Right renal cortex interstitium (tissue), 3 donors: ENCODE measurements at regions not wholly inside any gene's neighbourhood (a gene's known extent, or its start where the extent isn't known, plus 50 kb on each side); places are given as distances from the start of the nearest gene placed in this dataset.

Experiments used
- DNase-seq, 3 donors: peaks; one replicate each; pipeline ENCODE4 v3.0.0-alpha.2; 2013; ENCODE audit warnings: low read depth in 3 of 3, low spot score in 2 of 3

DNA sequence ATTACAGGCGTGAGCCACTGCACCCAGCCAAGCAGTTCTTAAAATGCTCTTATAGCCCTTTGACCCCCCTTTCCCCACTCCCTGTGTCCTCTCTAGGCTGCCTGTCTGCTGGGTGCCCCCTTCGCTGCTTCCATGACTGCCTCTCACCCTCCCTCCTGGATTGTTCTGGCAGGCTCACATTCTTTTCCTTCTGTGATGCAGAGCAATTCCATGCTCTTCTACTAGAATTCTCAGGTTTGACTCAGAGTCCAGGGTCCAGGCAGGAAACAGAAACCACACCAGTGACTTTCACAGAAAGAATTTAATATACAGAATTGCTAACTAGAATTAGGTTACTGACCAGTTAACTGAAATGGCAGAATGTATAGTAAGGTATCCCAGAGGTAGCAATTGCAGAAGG is 244.8 kb downstream of the BAMBI start:
- no peak for DNase-seq

DNA sequence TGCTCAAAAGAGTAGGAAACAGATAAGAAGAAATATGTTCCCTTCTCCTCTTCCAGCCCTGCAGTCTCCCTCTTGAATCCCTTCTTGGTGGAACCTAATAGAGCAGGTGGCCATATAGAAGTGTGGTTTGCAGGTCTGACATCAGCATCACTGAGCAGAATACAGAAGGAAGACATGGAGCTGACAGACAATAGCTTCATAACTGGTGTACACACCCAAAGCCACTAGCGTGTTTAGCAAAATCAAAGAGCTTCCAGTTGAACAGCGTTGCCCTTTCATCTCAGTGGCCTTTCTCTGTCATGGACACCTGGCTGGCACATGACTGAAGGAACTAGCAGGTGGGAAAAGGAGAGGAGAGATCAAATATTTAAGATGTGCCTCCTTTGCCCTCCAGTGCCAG is 245.5 kb downstream of the BAMBI start:
- DNase-seq = no peak

DNA sequence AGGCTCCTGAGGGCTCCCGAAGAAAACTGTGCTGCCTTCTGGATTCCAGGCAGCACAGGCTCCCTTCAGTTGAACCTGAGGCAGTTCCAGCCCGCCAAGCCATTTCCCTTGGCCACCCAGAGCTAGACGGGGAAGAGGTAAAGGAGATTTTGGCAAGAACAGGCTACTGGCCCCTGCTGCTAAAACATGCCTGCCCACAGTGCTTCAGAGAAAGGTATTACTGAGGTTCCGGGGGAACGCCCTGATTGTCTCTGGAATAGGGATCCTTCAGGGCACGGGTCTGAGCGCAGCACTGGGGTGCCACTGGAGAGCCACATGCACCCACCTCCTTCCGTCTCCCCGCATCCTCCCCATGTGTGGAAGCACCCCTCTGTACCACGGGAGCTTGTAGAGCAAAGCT is 247.4 kb downstream of the BAMBI start:
- no peak for DNase-seq

DNA sequence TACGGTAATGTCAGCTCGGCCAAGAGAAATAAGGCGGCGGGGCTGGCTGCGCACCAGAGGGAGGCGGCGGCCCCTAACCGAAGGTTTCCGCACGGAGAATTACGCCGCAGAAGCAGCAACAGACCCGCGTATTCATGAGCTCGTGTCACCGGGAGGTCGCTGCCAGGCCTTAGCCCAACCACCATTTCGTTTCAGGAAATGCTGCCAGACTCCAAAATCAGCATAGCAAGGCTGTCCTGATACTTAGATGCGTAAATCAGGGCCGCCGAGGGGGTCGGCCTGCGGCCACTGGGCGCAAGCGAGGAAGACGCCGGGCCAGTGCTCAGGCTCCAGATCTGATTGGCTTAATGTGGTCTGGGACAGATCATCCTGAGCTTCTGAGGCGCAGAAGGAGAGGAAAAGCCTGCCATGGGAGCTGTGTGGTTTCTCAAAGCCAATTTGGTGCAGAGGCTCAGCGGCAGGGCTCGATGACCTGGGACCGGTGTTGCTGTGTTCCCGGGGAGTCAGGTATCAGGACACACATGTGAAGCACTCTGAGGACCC is 247.9 kb downstream of the BAMBI start:
- peak in 1 of 3 donors; percentile 41 for DNase-seq

DNA sequence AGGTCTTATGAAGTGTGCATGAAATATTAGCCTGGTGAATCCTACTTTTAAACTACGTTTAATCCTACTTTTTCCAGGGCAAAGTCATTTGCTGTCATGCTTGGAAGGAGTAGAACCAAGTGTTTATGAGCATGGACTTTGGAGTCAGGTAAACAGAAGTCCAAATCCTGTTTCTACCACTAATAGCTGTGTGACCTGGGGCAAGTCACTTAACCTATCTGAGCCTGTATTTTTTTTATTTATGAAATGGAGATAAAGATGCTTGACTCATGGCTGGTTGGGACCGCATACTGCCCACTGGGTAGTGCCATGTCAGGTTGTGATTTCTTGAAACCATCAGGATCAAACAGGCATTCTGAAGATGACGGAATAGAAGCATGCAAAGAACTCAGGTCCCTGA is 249.6 kb downstream of the BAMBI start:
- DNase-seq = no peak

DNA sequence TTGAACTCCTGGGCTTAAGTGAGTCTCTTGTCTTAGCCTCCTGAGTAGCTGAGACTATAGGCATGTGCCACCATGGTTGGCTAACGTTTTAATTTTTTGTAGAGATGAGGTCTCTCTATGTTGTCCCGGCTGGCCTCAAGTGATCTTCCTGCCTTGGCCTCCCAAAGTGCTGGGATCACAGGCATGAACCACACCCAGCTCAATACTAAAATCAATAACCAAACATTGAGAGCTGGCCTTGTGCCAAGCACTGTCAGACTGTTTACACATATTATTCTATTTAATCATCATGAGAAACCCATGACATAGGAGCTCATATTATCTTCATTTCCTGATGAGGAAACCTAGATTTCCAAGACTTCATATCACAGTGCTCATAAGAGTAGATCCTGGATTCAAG is 251.2 kb downstream of the BAMBI start:
- no peak for DNase-seq

DNA sequence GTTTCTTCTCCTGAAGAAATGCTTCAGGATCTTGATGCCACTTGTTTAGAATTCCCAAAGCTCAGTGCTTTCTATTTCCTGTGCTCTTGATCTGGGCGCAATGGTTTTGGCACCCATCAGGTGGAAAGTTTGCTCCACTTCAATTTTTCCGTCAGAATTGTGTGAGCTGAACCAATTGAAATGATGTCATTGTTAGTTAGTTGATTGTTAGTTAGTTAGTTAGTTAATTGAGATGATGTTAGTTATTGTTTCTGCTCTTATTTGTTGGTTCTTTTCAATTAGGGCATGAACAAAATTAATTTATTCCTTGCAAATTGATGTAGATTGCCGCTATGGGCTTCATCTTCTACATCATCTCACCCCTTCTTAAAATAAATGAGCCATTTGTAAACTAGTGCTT is 252.6 kb downstream of the BAMBI start:
- DNase-seq = no peak

DNA sequence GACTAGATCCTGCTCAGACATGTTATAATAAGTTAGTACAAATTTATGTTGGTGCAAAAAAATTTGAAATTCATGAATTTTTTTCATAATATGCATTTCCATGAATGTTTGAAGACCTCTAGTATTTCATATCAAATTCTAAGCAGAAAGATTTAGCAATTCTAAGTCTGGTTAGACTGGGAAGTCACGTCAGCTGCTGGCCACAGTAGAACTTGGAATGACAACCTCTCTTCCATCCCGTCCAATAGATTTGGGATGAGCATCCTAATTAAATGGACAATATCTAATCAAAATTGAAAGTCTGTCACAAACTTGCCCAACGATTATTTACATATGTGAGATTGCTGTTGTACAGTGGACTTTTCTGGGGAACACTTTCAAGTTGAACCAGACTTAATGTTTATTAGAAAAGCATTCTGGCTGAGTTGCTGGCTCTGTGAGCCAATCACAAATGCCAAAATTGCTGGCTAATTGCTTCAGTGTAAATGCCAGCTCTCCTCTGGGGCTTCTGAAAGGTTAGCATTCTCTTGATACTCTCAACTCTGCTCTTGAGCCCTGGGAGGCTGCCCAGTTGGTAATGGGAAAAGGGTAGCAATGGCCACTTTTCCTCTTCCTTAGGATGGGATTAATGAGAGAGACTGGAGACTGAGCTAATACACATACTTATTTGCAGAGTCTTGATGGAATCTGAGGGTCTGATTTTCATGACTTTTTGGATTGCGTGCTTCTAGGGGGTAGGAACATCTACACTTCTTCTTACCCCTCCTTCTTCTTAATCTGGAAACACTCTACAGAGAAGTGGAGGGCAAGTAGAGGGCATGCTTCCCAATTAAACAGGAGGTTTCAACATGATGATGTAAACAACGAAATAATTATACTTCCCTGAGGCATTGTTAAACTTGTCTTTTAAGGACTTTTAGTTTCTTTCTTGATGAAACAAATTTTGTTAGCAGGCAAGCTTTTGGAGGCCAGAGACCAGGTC is 253.5 kb downstream of the BAMBI start:
- DNase-seq = no peak

GRCh38 chr10:28935061-28935460 is 257.7 kb downstream of the BAMBI start:
- DNase-seq = no peak

DNA sequence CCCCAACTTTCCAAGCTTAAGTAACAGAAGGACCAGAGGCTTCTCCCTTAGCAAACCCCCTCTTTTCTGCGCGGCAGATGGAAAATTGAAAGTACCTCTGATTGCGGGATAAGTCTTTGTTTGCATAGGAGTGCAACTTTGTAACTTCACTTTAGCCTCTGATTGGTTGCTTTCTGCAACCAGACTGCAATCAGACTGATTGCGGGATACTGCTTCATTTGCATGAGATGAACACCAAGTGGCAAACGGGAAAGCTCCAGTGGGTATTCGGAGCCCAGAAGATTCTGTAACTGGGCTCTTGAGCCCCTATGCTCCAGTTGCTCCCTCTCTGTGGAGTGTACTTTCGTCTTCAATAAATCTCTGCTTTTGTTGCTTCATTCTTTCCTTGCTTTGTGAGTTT is 260.6 kb downstream of the BAMBI start:
- DNase-seq = no peak

DNA sequence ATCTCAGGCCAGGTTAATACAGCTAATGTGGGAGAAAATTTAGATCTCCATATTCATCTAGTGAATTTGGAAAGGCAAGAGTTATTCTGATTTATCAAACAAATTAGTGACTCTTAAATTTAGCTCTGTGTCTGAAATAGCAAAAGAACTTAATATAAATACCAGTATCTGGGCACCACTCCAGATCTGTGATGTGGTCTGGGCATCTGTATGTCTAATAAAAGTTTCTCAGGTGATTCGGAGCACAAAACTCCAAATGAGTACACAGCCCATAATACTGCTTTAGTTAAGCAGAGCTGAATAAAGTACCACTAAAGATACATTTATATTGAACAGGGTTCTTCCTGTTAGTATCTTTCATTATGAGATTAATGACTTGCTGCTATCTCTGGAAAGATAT is 261.4 kb downstream of the BAMBI start:
- no peak for DNase-seq

DNA sequence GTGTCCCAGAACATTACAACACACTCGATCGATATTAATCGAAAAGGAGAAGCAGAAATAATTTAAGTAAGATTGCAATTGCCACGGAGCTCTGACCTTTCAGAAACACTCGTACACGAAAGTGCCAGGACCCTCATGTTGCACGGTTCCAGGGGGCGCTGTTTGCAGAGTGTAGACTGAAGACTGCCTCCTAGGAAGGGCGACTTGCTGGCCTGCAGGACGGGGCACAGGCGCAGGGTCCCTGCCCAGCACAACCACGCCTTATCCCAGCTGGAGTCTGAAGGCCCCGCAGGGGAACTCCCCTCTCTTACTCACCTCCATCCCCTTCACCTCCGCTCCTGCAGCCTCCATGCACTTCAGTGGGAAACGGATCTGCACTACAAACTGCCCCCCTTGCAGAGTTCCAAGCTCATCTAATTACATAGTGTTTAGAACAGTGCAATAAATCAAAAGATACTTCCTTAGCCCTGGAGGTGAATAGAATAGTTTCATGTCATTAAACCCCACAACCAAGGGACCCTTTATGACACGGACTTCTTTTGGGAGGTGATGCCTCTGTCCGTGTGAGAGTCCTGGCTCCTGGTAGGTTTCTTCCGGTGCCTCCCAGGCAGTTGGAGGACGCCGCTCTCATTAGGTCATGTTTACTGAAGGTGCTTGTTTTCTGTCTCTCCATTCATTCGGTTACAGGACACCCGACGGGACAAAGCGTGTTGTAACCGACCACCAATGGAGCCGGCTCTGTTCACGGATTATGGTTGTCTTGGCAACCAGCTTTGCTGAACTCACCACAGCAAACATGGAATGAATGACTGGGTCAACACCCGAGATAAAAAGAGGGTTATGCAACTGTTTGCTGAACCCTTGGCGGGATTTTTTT is 262.2 kb downstream of the BAMBI start:
- DNase-seq = peak; percentile 70 to 81 (median 74)

DNA sequence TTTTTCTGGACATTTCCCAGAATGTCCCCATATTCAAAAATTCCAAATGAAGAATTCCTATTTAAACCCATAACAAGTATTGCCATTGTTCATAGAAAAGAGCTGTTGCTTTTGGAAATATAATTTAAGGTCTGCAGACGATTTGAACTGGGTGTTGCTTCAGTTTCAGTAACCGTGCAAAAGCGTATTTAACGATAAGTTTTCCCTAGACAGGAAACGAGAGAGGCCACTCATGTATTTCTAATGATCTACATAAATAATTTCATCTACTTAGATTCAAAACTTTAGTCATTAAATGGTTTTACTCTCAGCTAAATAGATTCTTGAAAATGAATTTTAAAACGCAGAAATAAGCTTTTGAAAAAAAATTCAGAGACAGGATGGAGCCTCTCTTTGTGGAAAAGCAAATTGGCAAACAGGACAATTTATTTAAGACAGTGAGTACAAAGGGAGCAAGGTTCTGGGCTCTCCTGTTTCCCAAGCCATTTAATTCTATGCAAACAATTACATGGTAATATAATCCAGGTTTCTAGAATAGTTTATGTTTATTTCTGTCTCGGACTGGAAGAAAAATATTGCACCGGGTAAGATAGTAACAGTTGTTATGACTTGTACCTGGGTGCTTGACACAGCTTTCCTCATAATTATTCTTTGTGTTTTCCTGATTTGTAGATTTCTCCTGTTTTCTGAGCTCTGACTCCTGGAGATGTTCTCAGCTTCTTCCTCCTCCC is 263.0 kb downstream of the BAMBI start:
- DNase-seq = no peak

DNA sequence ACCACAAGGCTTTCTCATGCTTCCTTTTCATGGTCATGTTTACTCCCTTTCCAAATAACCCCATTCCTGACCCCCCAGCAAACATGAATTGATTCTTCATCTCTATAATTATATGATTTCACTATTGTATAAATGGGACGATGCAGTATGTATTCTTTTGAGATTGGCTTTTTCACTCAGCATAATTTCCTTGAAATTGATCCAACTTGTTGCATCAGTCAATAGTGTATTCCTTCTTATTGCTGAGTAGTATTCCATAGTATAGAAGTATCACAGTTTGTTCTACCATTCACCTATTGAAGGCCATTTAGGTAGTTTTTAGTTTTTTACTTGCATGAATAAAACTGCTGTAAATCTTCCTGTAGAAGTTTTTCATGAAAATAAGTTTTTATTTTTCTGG is 264.7 kb downstream of the BAMBI start:
- DNase-seq = no peak

GRCh38 chr10:28945959-28946358 is 268.6 kb downstream of the BAMBI start:
- DNase-seq = no peak

DNA sequence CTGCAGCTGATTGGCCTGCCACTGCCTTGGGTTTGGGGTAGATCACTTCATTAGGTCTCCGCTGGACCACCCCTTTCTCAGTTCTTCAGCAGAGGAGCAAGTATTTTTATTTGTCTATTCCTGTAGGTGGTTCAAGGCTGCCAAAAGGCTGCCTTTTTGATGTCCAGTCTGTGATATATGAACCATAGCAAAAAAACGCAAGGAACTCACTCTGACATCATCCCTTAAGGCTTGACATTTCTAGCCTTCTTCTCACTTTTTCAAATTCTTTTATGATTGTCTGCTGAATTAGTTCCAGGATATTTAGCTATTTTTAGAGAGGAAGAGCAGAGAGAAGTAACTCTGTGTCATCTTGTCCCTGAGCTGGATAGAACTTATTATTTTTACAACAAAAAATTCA is 269.2 kb downstream of the BAMBI start:
- no peak for DNase-seq

DNA sequence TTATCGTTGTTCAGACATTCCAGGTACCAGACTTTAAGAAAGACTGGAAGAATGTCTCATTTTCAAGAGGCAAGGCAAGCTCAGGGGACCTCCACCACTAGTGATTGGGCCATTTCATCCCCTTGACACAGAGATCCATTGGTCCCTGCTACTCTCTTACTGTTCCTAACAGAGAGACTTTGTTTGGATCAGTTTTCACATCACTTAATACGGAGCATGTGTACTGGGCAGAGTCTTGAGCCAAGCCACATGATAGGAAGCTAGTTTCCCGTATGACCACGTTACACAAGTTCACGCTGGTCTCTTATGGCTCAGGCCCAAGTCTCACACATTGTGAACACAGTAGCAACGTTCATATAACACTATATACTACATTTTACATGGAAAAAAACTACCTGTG is 269.9 kb downstream of the BAMBI start:
- DNase-seq = no peak

DNA sequence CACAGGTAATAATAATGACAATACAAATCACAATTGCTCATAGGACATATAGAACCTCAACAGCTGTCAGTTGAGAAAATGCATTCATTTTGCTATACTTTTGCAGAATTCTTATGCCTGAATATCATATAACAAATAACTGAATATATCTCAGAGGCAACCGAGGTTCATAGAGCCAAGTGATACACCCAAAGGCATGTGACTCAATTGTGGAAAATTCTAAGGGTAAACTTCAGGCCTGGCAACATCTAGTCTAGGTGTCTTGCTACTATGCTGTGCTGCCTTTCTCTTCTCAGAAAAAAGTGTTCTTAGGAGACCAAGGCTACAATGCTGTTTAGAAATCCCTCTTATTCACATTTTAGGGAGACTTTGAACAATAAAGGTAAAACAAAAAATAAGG is 270.7 kb downstream of the BAMBI start:
- DNase-seq = no peak

GRCh38 chr10:28949005-28950004 is 272.0 kb downstream of the BAMBI start:
- no peak for DNase-seq

DNA sequence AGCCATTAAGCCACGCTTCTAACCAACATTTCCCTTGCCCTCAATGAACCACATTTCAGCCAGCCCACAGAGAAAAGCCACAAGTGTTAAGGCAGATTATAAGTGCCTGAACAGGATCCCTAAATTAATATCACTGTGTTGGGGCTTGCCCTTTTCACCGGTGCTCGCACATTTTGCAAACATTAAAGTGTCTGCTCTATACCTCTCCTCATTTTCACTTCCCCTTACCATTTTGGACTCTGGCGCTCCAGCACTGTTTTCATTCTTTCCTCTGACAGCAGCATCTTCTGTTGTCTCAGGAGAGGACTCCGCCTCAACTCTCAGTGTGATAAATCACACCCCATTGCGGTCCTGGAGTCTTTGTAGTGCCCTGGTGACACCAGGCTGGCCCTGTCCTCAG is 274.2 kb downstream of the BAMBI start:
- DNase-seq = no peak
